ENCODE measurements at regions not wholly inside any gene's neighbourhood (a gene's known extent, or its start where the extent isn't known, plus 50 kb on each side); places are given as distances from the start of the nearest gene placed in this dataset.

DNA sequence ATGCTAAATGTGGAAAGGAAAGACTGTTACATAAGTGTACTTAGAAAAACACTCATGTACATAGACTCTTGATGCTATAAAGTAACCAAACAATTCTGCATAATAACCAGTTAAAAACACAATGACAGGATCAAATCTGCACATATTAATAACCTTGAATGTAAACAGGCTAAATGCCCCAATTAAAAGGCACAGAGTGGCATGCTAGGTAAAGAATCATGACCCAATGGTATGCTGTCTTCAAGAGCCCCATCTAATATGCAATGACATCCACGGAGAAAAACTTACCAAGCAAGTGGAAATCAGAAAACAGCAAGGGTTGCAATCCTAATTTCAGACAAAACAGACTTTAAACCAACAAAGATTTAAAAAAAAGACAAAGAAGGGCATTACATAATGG, 644.8 kb upstream of the PKN2 start:
- TF ChIP-seq, protein P1, sequence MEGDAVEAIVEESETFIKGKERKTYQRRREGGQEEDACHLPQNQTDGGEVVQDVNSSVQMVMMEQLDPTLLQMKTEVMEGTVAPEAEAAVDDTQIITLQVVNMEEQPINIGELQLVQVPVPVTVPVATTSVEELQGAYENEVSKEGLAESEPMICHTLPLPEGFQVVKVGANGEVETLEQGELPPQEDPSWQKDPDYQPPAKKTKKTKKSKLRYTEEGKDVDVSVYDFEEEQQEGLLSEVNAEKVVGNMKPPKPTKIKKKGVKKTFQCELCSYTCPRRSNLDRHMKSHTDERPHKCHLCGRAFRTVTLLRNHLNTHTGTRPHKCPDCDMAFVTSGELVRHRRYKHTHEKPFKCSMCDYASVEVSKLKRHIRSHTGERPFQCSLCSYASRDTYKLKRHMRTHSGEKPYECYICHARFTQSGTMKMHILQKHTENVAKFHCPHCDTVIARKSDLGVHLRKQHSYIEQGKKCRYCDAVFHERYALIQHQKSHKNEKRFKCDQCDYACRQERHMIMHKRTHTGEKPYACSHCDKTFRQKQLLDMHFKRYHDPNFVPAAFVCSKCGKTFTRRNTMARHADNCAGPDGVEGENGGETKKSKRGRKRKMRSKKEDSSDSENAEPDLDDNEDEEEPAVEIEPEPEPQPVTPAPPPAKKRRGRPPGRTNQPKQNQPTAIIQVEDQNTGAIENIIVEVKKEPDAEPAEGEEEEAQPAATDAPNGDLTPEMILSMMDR (IDR thresholded peaks at IDR 0.05) = no peak
- no peak for TF ChIP-seq ZFX (IDR thresholded peaks at IDR 0.05; ENCODE audit: borderline replicate concordance)
